ENCODE measurements at regions not wholly inside any gene's neighbourhood (a gene's known extent, or its start where the extent isn't known, plus 50 kb on each side); places are given as distances from the start of the nearest gene placed in this dataset.

DNA sequence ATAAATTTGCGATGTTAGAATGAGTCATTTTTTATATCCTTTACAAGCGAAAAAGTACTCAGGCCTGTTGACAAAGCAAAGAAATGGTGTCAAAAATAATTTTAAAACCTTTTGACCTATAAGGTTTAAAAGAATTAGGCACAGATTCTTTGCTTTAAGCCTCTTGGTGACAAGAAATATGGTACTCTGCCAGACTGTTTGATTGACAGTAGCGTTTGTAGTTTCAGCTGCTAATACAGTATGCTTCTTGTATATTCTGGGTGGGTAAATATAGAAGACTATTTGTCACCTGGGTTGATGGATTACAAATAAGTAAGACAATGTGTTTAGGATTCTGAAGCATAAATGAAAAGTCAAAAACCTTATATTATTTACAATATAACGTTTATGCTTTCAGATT is 193.1 kb upstream of the PITX2 start:
- no peak for TF ChIP-seq CTCF (IDR thresholded peaks at IDR 0.05; ENCODE audit: borderline replicate concordance, extremely low read depth, low read length, poor library complexity, severe bottlenecking)
- TF ChIP-seq EZH2 (IDR thresholded peaks at IDR 0.05; ENCODE audit: borderline replicate concordance, low read depth, low read length, severe bottlenecking) = no peak

Data from DND-41 (cell line).